IMR-90 (cell line): ENCODE measurements at regions not wholly inside any gene's neighbourhood (a gene's known extent, or its start where the extent isn't known, plus 50 kb on each side); places are given as distances from the start of the nearest gene placed in this dataset.

Experiments used
- CEBPB ChIP-seq: IDR thresholded peaks from 2 replicates; pipeline ENCODE4 v1.6.1; 2012; ENCODE audit warnings: low read depth, low read length, improper control_type of control experiment
- CHD1 ChIP-seq: IDR thresholded peaks from 2 replicates; pipeline ENCODE4 v1.6.1; 2012; ENCODE audit warnings: low read depth, low read length, improper control_type of control experiment
- CTCF ChIP-seq: conservative IDR thresholded peaks from 2 replicates; pipeline ENCODE4 v1.5.1; 2012; ENCODE audit warnings: mild to moderate bottlenecking, low read depth, low read length, improper control_type of control experiment
- ELK1 ChIP-seq: fragments of 150-350 bp; IDR thresholded peaks from 2 replicates; pipeline ENCODE4 v1.6.1; 2016; ENCODE audit warnings: low read depth, mild to moderate bottlenecking, low read length, moderate library complexity, borderline replicate concordance
- MAFK ChIP-seq: IDR thresholded peaks from 2 replicates; pipeline ENCODE4 v1.6.1; 2012; ENCODE audit warnings: low read depth, low read length, improper control_type of control experiment
- MAZ ChIP-seq: IDR thresholded peaks from 2 replicates; pipeline ENCODE4 v1.6.1; 2012; ENCODE audit warnings: low read depth, mild to moderate bottlenecking, low read length, improper control_type of control experiment, moderate library complexity, borderline replicate concordance
- MXI1 ChIP-seq: IDR thresholded peaks from 2 replicates; pipeline ENCODE4 v1.6.1; 2012; ENCODE audit warnings: low read depth, mild to moderate bottlenecking, low read length, moderate library complexity, borderline replicate concordance
- POLR2A ChIP-seq: IDR thresholded peaks from 2 replicates; pipeline ENCODE4 v1.6.1; 2012; ENCODE audit warnings: mild to moderate bottlenecking, low read depth, low read length
- RAD21 ChIP-seq: IDR thresholded peaks from 2 replicates; pipeline ENCODE4 v1.6.1; 2012; ENCODE audit warnings: low read length, improper control_type of control experiment
- RCOR1 ChIP-seq: IDR thresholded peaks from 2 replicates; pipeline ENCODE4 v1.6.1; 2012; ENCODE audit warnings: mild to moderate bottlenecking, low read length, improper control_type of control experiment; ENCODE audit not compliant: insufficient replicate concordance
- RFX5 ChIP-seq: IDR thresholded peaks from 2 replicates; pipeline ENCODE4 v1.8.0; 2012; ENCODE audit warnings: low read depth, mild to moderate bottlenecking, low read length, moderate library complexity
- USF2 ChIP-seq: fragments of 150-350 bp; IDR thresholded peaks from 2 replicates; pipeline ENCODE4 v1.6.1; 2017; ENCODE audit warnings: mild to moderate bottlenecking, antibody characterized with exemption, low read length, low read depth

- TF ChIP-seq MAZ (no peak), RAD21 (no peak), CTCF (no peak), POLR2A (no peak), CEBPB (no peak), RFX5 (no peak), CHD1 (no peak), RCOR1 (no peak), MAFK (no peak), USF2 (no peak), MXI1 (no peak), ELK1 (no peak)
Observed at GRCh38 chr5:174516741-174517140, 207.6 kb upstream of the MSX2 start.
